Lung (tissue), 11 donors: ENCODE measurements at regions not wholly inside any gene's neighbourhood (a gene's known extent, or its start where the extent isn't known, plus 50 kb on each side); places are given as distances from the start of the nearest gene placed in this dataset.
A peak's percentile ranks its signal among the peaks of the same experiment; 100 is the strongest.

Experiments
- ATAC-seq: fragments of 200-7000 bp; cut with Tn5 transposase; one replicate; pipeline ENCODE4 v1.9.1; 2020; ENCODE audit warnings: moderate number of reproducible peaks; ENCODE audit not compliant: insufficient read depth, low FRiP score
- DNase-seq, 3 donors: peaks; one replicate each; pipeline ENCODE4 v3.0.0-alpha.2; 2013 to 2017
- H3K27ac ChIP-seq, 2 donors: one replicate each; pipeline ENCODE4 v1.5.1; 2013; ENCODE audit warnings: mild to moderate bottlenecking in 2 of 2, moderate library complexity in 2 of 2, control low read depth in 1 of 2, inconsistent platforms in 1 of 2, low read depth in 1 of 2, low read length in 1 of 2
- H3K27me3 ChIP-seq, 3 donors: one replicate each; pipeline ENCODE4 v1.5.1; 2013; ENCODE audit warnings: low read length in 2 of 3; ENCODE audit not compliant: control insufficient read depth in 3 of 3, insufficient read depth in 3 of 3
- H3K36me3 ChIP-seq, 4 donors: one replicate each; pipeline ENCODE4 v1.5.1; 2013; ENCODE audit warnings: low read length in 4 of 4, mild to moderate bottlenecking in 1 of 4, moderate library complexity in 1 of 4; ENCODE audit not compliant: control insufficient read depth in 4 of 4, insufficient read depth in 4 of 4
- H3K4me1 ChIP-seq, 5 donors: one replicate each; pipeline ENCODE4 v1.5.1; 2013; ENCODE audit warnings: low read length in 5 of 5, mild to moderate bottlenecking in 2 of 5, moderate library complexity in 1 of 5; ENCODE audit not compliant: control insufficient read depth in 5 of 5, insufficient read depth in 5 of 5
- H3K4me3 ChIP-seq: one replicate; pipeline ENCODE4 v1.5.1; 2013; ENCODE audit warnings: mild to moderate bottlenecking, control low read depth, moderate library complexity
- H3K9ac ChIP-seq, 2 donors: one replicate each; pipeline ENCODE4 v1.5.1; 2013; ENCODE audit warnings: low read length in 2 of 2, control low read depth in 1 of 2; ENCODE audit not compliant: insufficient read depth in 1 of 2
- H3K9me3 ChIP-seq, 4 donors: one replicate each; pipeline ENCODE4 v1.5.1; 2013; ENCODE audit warnings: low read length in 3 of 4, mild to moderate bottlenecking in 1 of 4, moderate library complexity in 1 of 4; ENCODE audit not compliant: control insufficient read depth in 4 of 4, insufficient read depth in 3 of 4
- CTCF ChIP-seq: IDR thresholded peaks from 2 replicates; pipeline ENCODE4 v1.5.1; 2012; ENCODE audit warnings: mild to moderate bottlenecking; ENCODE audit errors: control extremely low read depth, extremely low read depth
- WGBS, 2 donors: extraction: QIAGEN DNeasy Blood & Tissue Kit; methylation state at CpG; one replicate each; pipeline ENCODE4 v1.1.7; 2013; 5-methylcytosine and 5-hydroxymethylcytosine counted together
- donor health status: control.
- donor health status: control.
- donor health status: Bipolar disorder and iron deficiency.
- donor health status: healthy.
- donor health status: DM: yes; HTN: yes; CAD: no.

DNA sequence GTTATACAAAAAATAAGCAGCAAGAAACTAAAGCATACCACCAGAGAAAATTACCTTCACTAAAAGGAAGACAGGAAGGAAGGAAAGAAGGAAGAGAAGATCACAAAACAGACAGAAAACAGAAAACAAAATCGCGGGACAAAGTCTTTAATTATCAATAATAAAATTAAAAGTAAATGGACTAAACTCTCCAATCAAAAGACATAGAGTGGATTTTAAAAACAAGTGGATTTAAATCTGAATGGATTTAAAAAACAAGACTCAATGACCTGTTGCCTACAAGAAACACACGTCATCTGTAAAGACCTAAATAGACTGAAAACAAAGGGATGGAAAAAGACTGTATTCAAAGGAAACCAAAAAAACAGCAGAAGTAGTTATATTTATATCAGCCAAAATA is 75.7 kb upstream of the MAGI3 start:
- no peak for TF ChIP-seq CTCF
- Histone ChIP-seq H3K9ac (no peak overlapping the region), H3K4me1 (no peaks in the 10 kb centered on the region), H3K9me3 (peaks cover 0 to 8% (median 2%) of the 10 kb centered on the region in 4 donors), H3K27ac (no peak overlapping the region), H3K27me3 (no peaks in the 10 kb centered on the region), H3K4me3 (no peak overlapping the region), H3K36me3 (no peaks in the 10 kb centered on the region)
- ATAC-seq: no peak
- no peak for DNase-seq
- WGBS, 2 donors: 75 to 91% methylated on average over 3 of the region's 3 CpGs

GRCh38 chr1:113320272-113320671 is 70.0 kb upstream of the MAGI3 start:
- Histone ChIP-seq H3K9ac (no peak overlapping the region), H3K27ac (no peak overlapping the region), H3K4me3 (no peak overlapping the region), H3K9me3 (no peaks in the 10 kb centered on the region), H3K27me3 (no peaks in the 10 kb centered on the region), H3K36me3 (no peaks in the 10 kb centered on the region), H3K4me1 (no peaks in the 10 kb centered on the region)
- ATAC-seq: peak; percentile 69
- no peak for DNase-seq
- no peak for TF ChIP-seq CTCF

- H3K27ac ChIP-seq: no peak overlapping the region
- H3K4me1 ChIP-seq: no peaks in the 10 kb centered on the region
- no peaks in the 10 kb centered on the region for H3K9me3 ChIP-seq
- no peak overlapping the region for H3K9ac ChIP-seq
- H3K27me3 ChIP-seq: no peaks in the 10 kb centered on the region
- ATAC-seq (peak; percentile 59), DNase-seq (peak in 2 of 3 donors; percentile 35 to 53)
- no peak overlapping the region for H3K4me3 ChIP-seq
- H3K36me3 ChIP-seq: no peaks in the 10 kb centered on the region
- TF ChIP-seq CTCF: no peak
- 43 to 61% methylated on average over 3 of the region's 3 CpGs for WGBS, 2 donors
These were observed 69.2 kb upstream of the MAGI3 start for GRCh38 chr1:113320972-113321680.
